Thyroid gland (tissue), 4 donors: ENCODE measurements at regions not wholly inside any gene's neighbourhood (a gene's known extent, or its start where the extent isn't known, plus 50 kb on each side); places are given as distances from the start of the nearest gene placed in this dataset.

Experiments
- CTCF ChIP-seq, 6 experiments: fragments of 200-600 bp in 3 of 6; fragments of 450-650 bp in 3 of 6; sonication (generic) in 3 of 6; IDR thresholded peaks; one replicate each; pipeline ENCODE4 v1.5.1; 2016 to 2019; ENCODE audit warnings: antibody characterized with exemption in 6 of 6, mild to moderate bottlenecking in 2 of 6, inconsistent platforms in 1 of 6, moderate library complexity in 1 of 6
- POLR2A ChIP-seq, 2 donors: fragments of 450-650 bp; IDR thresholded peaks; one replicate each; pipeline ENCODE4 v1.6.1; 2017; ENCODE audit warnings: antibody characterized with exemption in 2 of 2, mild to moderate bottlenecking in 2 of 2, moderate library complexity in 1 of 2

DNA sequence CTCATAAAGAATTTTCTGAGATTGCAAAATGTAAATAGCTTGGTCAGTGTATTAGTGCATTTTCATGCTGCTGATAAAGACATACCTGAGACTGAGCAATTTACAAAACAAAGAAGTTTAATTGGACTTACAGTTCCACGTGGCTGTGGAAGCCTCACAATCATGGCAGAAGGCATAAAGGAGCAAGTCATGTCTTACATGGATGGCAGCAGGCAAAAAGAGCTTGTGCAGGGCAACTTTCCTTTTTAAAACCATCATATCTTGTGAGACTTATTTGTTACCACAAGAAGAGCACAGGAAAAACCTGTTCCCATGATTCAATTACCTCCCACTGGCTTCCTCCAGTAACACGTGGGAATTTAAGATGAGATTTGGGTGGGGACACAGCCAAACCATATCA, 112.7 kb upstream of the HDDC2 start:
- no peak for TF ChIP-seq CTCF (IDR thresholded peaks at IDR 0.05)
- TF ChIP-seq POLR2A (IDR thresholded peaks at IDR 0.05) = no peak
